Umbilical cord (tissue), 1 donor: ENCODE measurements at regions not wholly inside any gene's neighbourhood (a gene's known extent, or its start where the extent isn't known, plus 50 kb on each side); places are given as distances from the start of the nearest gene placed in this dataset.

Experiments used
- DNase-seq: peaks from one replicate; pipeline ENCODE4 v3.0.0-alpha.2; 2015; ENCODE audit warnings: low spot score

GRCh38 chr11:11177156-11177808, 175.8 kb downstream of the CSNK2A3 start:
- DNase-seq, result no peak

GRCh38 chr11:11173316-11174025, 179.6 kb downstream of the CSNK2A3 start:
- DNase-seq, result no peak

- DNase-seq, result no peak
These were observed 181.2 kb downstream of the CSNK2A3 start for GRCh38 chr11:11171854-11172253.

- peak; percentile 86 for DNase-seq
These were observed 181.8 kb downstream of the CSNK2A3 start for GRCh38 chr11:11171285-11171684.

GRCh38 chr11:11170352-11171084, 182.5 kb downstream of the CSNK2A3 start:
- no peak for DNase-seq

- no peak for DNase-seq
These were observed 183.2 kb downstream of the CSNK2A3 start for GRCh38 chr11:11169715-11170351.

GRCh38 chr11:11167806-11168205, 185.2 kb downstream of the CSNK2A3 start:
- peak; percentile 44 for DNase-seq

GRCh38 chr11:11164334-11164690, 188.7 kb downstream of the CSNK2A3 start:
- no peak for DNase-seq

- DNase-seq, result no peak
These were observed 189.2 kb downstream of the CSNK2A3 start for GRCh38 chr11:11163669-11164333.

GRCh38 chr11:11163236-11163635, 189.8 kb downstream of the CSNK2A3 start:
- DNase-seq, result peak; percentile 20

- DNase-seq, result no peak
These were observed 195.9 kb downstream of the CSNK2A3 start for GRCh38 chr11:11157185-11157584.

- DNase-seq, result peak; percentile 44
These were observed 196.9 kb downstream of the CSNK2A3 start for GRCh38 chr11:11155962-11156815.

- DNase-seq, result no peak
These were observed 200.2 kb downstream of the CSNK2A3 start for GRCh38 chr11:11152877-11153276.

- no peak for DNase-seq
These were observed 203.2 kb downstream of the CSNK2A3 start for GRCh38 chr11:11149671-11150459.

- DNase-seq, result no peak
These were observed 204.5 kb downstream of the CSNK2A3 start for GRCh38 chr11:11148596-11148995.

GRCh38 chr11:11148104-11148509, 204.9 kb downstream of the CSNK2A3 start:
- peak; percentile 98 for DNase-seq

GRCh38 chr11:11146830-11147229, 206.2 kb downstream of the CSNK2A3 start:
- no peak for DNase-seq

GRCh38 chr11:11143849-11144248, 209.2 kb downstream of the CSNK2A3 start:
- DNase-seq, result no peak

- no peak for DNase-seq
These were observed 210.6 kb downstream of the CSNK2A3 start for GRCh38 chr11:11142430-11142829.

- peak; percentile 36 for DNase-seq
These were observed 212.0 kb downstream of the CSNK2A3 start for GRCh38 chr11:11141065-11141464.
